ENCODE measurements at regions not wholly inside any gene's neighbourhood (a gene's known extent, or its start where the extent isn't known, plus 50 kb on each side); places are given as distances from the start of the nearest gene placed in this dataset.
"Not testable (repeated sequence)": the region's sequence is repeated elsewhere in the genome, so short reads cannot be mapped to it uniquely, and the experiment has no call there.

- H3K4me3 ChIP-seq (ENCODE audit: low read depth, low read length) = no peak overlapping the region
- no peak for TF ChIP-seq CTCF (conservative IDR thresholded peaks at IDR 0.05; ENCODE audit: low read depth, low read length)
- no peak for DNase-seq (ENCODE audit: low read depth)
Observed at GRCh38 chr10:64174666-64175255, 653.6 kb downstream of the REEP3 start.

DNA sequence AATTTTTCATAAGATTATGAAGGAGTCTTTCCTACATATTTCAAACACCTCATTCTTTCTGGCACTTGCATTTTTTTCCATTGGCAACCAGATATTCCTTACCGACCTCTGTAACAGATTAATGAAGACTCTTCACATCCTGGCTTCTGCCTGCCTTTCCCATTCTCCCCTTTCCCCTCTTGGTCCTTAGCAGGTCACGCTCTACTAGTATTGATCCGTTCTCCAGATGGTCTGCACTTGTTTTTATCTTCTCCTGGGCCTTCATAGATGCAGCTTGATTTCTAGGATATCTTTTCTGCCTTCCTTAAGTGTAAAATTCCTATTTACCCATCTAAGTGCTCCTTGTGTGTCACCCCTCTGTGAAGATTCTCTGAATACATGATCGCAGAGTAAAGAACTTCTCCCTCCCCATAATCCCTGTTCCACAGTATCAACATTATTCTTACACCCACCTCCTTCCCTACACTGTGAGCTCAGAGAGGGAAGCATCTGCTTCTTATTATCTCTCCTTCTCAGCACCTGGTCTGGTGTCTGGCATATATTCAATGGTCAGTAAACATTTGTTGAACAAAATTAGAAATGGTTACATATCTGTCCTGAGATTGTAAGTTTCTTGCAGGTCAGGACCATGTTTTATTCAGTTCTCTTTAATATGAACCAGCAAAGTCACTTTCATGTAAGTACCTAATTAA, 654.2 kb downstream of the REEP3 start:
- TF ChIP-seq CTCF (conservative IDR thresholded peaks at IDR 0.05; ENCODE audit: low read depth, low read length) = no peak
- no peak overlapping the region for H3K4me3 ChIP-seq (ENCODE audit: low read depth, low read length)
- no peak for DNase-seq (ENCODE audit: low read depth)

- TF ChIP-seq CTCF (conservative IDR thresholded peaks at IDR 0.05; ENCODE audit: low read depth, low read length) = no peak
- DNase-seq (ENCODE audit: low read depth) = no peak
- no peak overlapping the region for H3K4me3 ChIP-seq (ENCODE audit: low read depth, low read length)
Observed at GRCh38 chr10:64182671-64183070, 661.5 kb downstream of the REEP3 start.

- H3K4me3 ChIP-seq (ENCODE audit: low read depth, low read length) = no peak overlapping the region
- DNase-seq (ENCODE audit: low read depth) = no peak
- TF ChIP-seq CTCF (conservative IDR thresholded peaks at IDR 0.05; ENCODE audit: low read depth, low read length) = no peak
Observed at GRCh38 chr10:64191286-64191685, 670.1 kb downstream of the REEP3 start.

DNA sequence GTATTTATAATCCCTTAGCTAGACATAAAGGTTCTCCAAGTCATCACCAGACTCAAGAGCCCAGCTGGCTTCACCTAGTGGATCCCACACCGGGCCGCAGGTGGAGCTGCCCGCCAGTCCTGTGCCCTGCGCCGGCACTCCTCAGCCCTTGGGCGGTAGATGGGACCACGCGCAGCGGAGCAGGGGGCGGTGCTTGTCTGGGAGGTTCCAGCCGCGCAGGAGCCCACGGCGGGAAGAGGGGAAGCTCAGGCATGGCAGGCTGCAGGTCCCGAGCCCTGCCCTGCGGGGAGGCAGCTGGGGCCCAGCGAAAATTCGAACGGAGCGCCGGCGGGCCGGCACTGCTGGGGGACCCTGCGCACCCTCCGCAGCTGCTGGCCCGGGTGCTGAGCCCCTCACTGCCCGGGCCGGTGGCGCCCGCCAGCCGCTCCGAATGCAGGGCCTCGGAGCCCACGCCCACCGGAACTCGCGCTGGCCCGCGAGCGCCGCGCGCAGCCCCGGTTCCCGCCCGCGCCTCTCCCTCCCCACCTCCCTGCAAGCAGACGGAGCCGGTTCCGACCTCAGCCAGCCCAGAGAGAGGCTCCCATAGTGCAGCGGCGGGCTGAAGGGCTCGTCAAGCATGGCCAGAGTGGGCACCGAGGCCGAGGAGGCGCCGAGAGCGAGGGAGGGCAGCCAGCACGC, 675.6 kb downstream of the REEP3 start:
- no peak for TF ChIP-seq CTCF (conservative IDR thresholded peaks at IDR 0.05; ENCODE audit: low read depth, low read length)
- no peak overlapping the region for H3K4me3 ChIP-seq (ENCODE audit: low read depth, low read length)
- DNase-seq (ENCODE audit: low read depth) = no peak

DNA sequence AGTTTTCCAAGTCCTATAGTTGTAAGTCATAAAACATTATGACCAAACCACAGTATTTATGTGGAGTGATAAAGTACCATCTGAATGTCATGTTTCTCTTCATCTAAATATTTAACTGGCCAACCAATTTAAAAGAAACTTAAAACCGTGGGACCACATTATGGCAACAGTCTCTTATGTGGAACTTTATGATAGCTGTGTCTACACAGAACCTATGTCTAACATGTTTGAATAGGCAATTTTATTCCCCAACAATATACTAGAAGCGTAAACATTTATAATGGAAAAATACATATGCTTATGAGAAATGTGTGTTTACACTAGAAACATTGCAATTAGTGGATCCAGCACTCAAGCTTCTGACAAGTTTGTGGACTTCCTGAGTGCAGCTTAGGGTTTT, 680.7 kb downstream of the REEP3 start:
- H3K4me3 ChIP-seq (ENCODE audit: low read depth, low read length) = no peak overlapping the region
- TF ChIP-seq CTCF (conservative IDR thresholded peaks at IDR 0.05; ENCODE audit: low read depth, low read length) = no peak
- no peak for DNase-seq (ENCODE audit: low read depth)

DNA sequence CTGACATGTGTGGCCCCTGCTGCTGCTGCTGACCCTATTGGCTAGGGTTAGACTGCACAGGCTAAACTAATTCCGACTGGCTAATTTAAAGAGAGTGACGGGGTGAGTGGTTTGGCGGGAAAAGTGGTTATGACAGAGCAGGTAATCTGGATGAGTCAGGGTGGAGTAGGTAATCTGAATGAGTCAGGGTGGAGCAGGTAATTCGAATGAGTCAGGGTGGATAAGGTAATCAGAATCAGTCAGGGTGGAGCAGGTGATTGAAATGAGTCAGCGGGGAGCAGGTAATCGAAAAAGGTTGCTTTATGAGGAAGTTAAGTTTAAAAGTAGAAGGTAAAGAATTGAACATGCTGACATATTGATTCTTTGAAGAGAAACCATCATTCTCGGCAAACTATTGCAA, 683.3 kb downstream of the REEP3 start:
- H3K4me3 ChIP-seq (ENCODE audit: low read depth, low read length); DNase-seq (ENCODE audit: low read depth): not testable (repeated sequence)

All from epithelial cell of proximal tubule (primary cell).